ENCODE measurements at regions not wholly inside any gene's neighbourhood (a gene's known extent, or its start where the extent isn't known, plus 50 kb on each side); places are given as distances from the start of the nearest gene placed in this dataset.

- ATAC-seq (ENCODE audit: low FRiP score) (no peak), DNase-seq (no peak)
- Histone ChIP-seq H3K4me3 (ENCODE audit: low read length in 2 of 2) (no peak overlapping the region), H3K27ac (ENCODE audit: low read depth in 1 of 2, low read length in 2 of 2) (no peak overlapping the region), H3K4me1 (ENCODE audit: control insufficient read depth in 1 of 2, insufficient read depth in 2 of 2, low read length in 2 of 2) (no peaks in the 10 kb centered on the region), H3K36me3 (ENCODE audit: control insufficient read depth in 1 of 2, insufficient read depth in 2 of 2, low read length in 1 of 2) (no peaks in the 10 kb centered on the region), H3K27me3 (ENCODE audit: control insufficient read depth in 1 of 2, insufficient read depth in 2 of 2, low read length in 1 of 2) (no peaks in the 10 kb centered on the region), H3K9me3 (ENCODE audit: control insufficient read depth, low read length) (no peaks in the 10 kb centered on the region)
- 67 to 74% methylated on average over 4 of the region's 4 CpGs for WGBS, 2 donors
- intact Hi-C loops (cut with DNase I): no loop called here
Measured at GRCh38 chr17:71824671-71825070, 296.1 kb upstream of the SOX9 start.

- no peak for ATAC-seq (ENCODE audit: low FRiP score)
- intact Hi-C loops (cut with DNase I): no loop called here
- H3K27ac ChIP-seq (ENCODE audit: low read depth in 1 of 2, low read length in 2 of 2): no peak overlapping the region
Measured at GRCh38 chr17:71825687-71826086, 295.1 kb upstream of the SOX9 start.

GRCh38 chr17:71828182-71828596 is 292.6 kb upstream of the SOX9 start:
- intact Hi-C loops (cut with DNase I): no loop called here
- ATAC-seq (ENCODE audit: low FRiP score): no peak

More at GRCh38 chr17:71825687-71826086, 295.1 kb upstream of the SOX9 start:
- no peaks in the 10 kb centered on the region for H3K4me1 ChIP-seq (ENCODE audit: control insufficient read depth in 1 of 2, insufficient read depth in 2 of 2, low read length in 2 of 2)
- no peaks in the 10 kb centered on the region for H3K27me3 ChIP-seq (ENCODE audit: control insufficient read depth in 1 of 2, insufficient read depth in 2 of 2, low read length in 1 of 2)
- no peak overlapping the region for H3K4me3 ChIP-seq (ENCODE audit: low read length in 2 of 2)
- no peak for DNase-seq
- H3K36me3 ChIP-seq (ENCODE audit: control insufficient read depth in 1 of 2, insufficient read depth in 2 of 2, low read length in 1 of 2): no peaks in the 10 kb centered on the region
- WGBS, 2 donors: 56 to 59% methylated on average over 4 of the region's 4 CpGs
- no peaks in the 10 kb centered on the region for H3K9me3 ChIP-seq (ENCODE audit: control insufficient read depth, low read length)

GRCh38 chr17:71830866-71831265 is 290.0 kb upstream of the SOX9 start:
- no peak for DNase-seq
- Histone ChIP-seq H3K36me3 (ENCODE audit: control insufficient read depth in 1 of 2, insufficient read depth in 2 of 2, low read length in 1 of 2) (no peaks in the 10 kb centered on the region), H3K27ac (ENCODE audit: low read depth in 1 of 2, low read length in 2 of 2) (no peak overlapping the region), H3K9me3 (ENCODE audit: control insufficient read depth, low read length) (no peaks in the 10 kb centered on the region), H3K4me3 (ENCODE audit: low read length in 2 of 2) (no peak overlapping the region), H3K27me3 (ENCODE audit: control insufficient read depth in 1 of 2, insufficient read depth in 2 of 2, low read length in 1 of 2) (peaks cover 0 to 2% of the 10 kb centered on the region in 2 donors), H3K4me1 (ENCODE audit: control insufficient read depth in 1 of 2, insufficient read depth in 2 of 2, low read length in 2 of 2) (no peaks in the 10 kb centered on the region)
- ATAC-seq (ENCODE audit: low FRiP score): no peak
- intact Hi-C loops (cut with DNase I): no loop called here
- WGBS, 2 donors: 47 to 52% methylated on average over 7 of the region's 7 CpGs

More at GRCh38 chr17:71828182-71828596, 292.6 kb upstream of the SOX9 start:
- no peaks in the 10 kb centered on the region for H3K27me3 ChIP-seq (ENCODE audit: control insufficient read depth in 1 of 2, insufficient read depth in 2 of 2, low read length in 1 of 2)
- H3K36me3 ChIP-seq (ENCODE audit: control insufficient read depth in 1 of 2, insufficient read depth in 2 of 2, low read length in 1 of 2): no peaks in the 10 kb centered on the region
- no peak overlapping the region for H3K4me3 ChIP-seq (ENCODE audit: low read length in 2 of 2)
- no peak overlapping the region for H3K27ac ChIP-seq (ENCODE audit: low read depth in 1 of 2, low read length in 2 of 2)
- no peak for DNase-seq
- WGBS, 2 donors: 5 to 8% methylated on average over 5 of the region's 5 CpGs
- H3K9me3 ChIP-seq (ENCODE audit: control insufficient read depth, low read length): no peaks in the 10 kb centered on the region
- no peaks in the 10 kb centered on the region for H3K4me1 ChIP-seq (ENCODE audit: control insufficient read depth in 1 of 2, insufficient read depth in 2 of 2, low read length in 2 of 2)

GRCh38 chr17:71842986-71843385 is 277.8 kb upstream of the SOX9 start:
- Histone ChIP-seq H3K4me1 (ENCODE audit: control insufficient read depth in 1 of 2, insufficient read depth in 2 of 2, low read length in 2 of 2) (no peaks in the 10 kb centered on the region), H3K27ac (ENCODE audit: low read depth in 1 of 2, low read length in 2 of 2) (no peak overlapping the region), H3K36me3 (ENCODE audit: control insufficient read depth in 1 of 2, insufficient read depth in 2 of 2, low read length in 1 of 2) (no peaks in the 10 kb centered on the region), H3K9me3 (ENCODE audit: control insufficient read depth, low read length) (peaks cover 7% of the 10 kb centered on the region), H3K27me3 (ENCODE audit: control insufficient read depth in 1 of 2, insufficient read depth in 2 of 2, low read length in 1 of 2) (no peaks in the 10 kb centered on the region), H3K4me3 (ENCODE audit: low read length in 2 of 2) (no peak overlapping the region)
- intact Hi-C loops (cut with DNase I): no loop called here
- ATAC-seq (ENCODE audit: low FRiP score): no peak
- DNase-seq: no peak
- WGBS, 2 donors: 86 to 87% methylated on average over 3 of the region's 3 CpGs

- ATAC-seq (ENCODE audit: low FRiP score) (no peak), DNase-seq (no peak)
- no peaks in the 10 kb centered on the region for H3K36me3 ChIP-seq (ENCODE audit: control insufficient read depth in 1 of 2, insufficient read depth in 2 of 2, low read length in 1 of 2)
- H3K27ac ChIP-seq (ENCODE audit: low read depth in 1 of 2, low read length in 2 of 2): no peak overlapping the region
- no peak overlapping the region for H3K4me3 ChIP-seq (ENCODE audit: low read length in 2 of 2)
- WGBS, 2 donors: 85 to 93% methylated on average over 2 of the region's 2 CpGs
- H3K9me3 ChIP-seq (ENCODE audit: control insufficient read depth, low read length): peaks cover 7% of the 10 kb centered on the region
- intact Hi-C loops (cut with DNase I): no loop called here
- no peaks in the 10 kb centered on the region for H3K4me1 ChIP-seq (ENCODE audit: control insufficient read depth in 1 of 2, insufficient read depth in 2 of 2, low read length in 2 of 2)
- H3K27me3 ChIP-seq (ENCODE audit: control insufficient read depth in 1 of 2, insufficient read depth in 2 of 2, low read length in 1 of 2): no peaks in the 10 kb centered on the region
Measured at GRCh38 chr17:71845337-71845736, 275.5 kb upstream of the SOX9 start.

- no peak overlapping the region for H3K4me3 ChIP-seq (ENCODE audit: low read length in 2 of 2)
- 85% methylated on average over 8 of the region's 8 CpGs for WGBS, 2 donors
- DNase-seq (no peak), ATAC-seq (ENCODE audit: low FRiP score) (no peak)
- intact Hi-C loops (cut with DNase I): no loop called here
- peaks cover 3% of the 10 kb centered on the region for H3K9me3 ChIP-seq (ENCODE audit: control insufficient read depth, low read length)
- H3K4me1 ChIP-seq (ENCODE audit: control insufficient read depth in 1 of 2, insufficient read depth in 2 of 2, low read length in 2 of 2): no peaks in the 10 kb centered on the region
- H3K27me3 ChIP-seq (ENCODE audit: control insufficient read depth in 1 of 2, insufficient read depth in 2 of 2, low read length in 1 of 2): no peaks in the 10 kb centered on the region
- H3K27ac ChIP-seq (ENCODE audit: low read depth in 1 of 2, low read length in 2 of 2): no peak overlapping the region
- H3K36me3 ChIP-seq (ENCODE audit: control insufficient read depth in 1 of 2, insufficient read depth in 2 of 2, low read length in 1 of 2): no peaks in the 10 kb centered on the region
Measured at GRCh38 chr17:71846561-71847110, 274.2 kb upstream of the SOX9 start.

GRCh38 chr17:71849783-71850768 is 270.7 kb upstream of the SOX9 start:
- Histone ChIP-seq H3K4me1 (ENCODE audit: control insufficient read depth in 1 of 2, insufficient read depth in 2 of 2, low read length in 2 of 2) (no peaks in the 10 kb centered on the region), H3K27me3 (ENCODE audit: control insufficient read depth in 1 of 2, insufficient read depth in 2 of 2, low read length in 1 of 2) (no peaks in the 10 kb centered on the region), H3K27ac (ENCODE audit: low read depth in 1 of 2, low read length in 2 of 2) (no peak overlapping the region), H3K4me3 (ENCODE audit: low read length in 2 of 2) (no peak overlapping the region), H3K36me3 (ENCODE audit: control insufficient read depth in 1 of 2, insufficient read depth in 2 of 2, low read length in 1 of 2) (no peaks in the 10 kb centered on the region), H3K9me3 (ENCODE audit: control insufficient read depth, low read length) (no peaks in the 10 kb centered on the region)
- DNase-seq: no peak
- intact Hi-C loops (cut with DNase I): no loop called here
- no peak for ATAC-seq (ENCODE audit: low FRiP score)
- 52 to 85% methylated on average over 1 of the region's 1 CpG for WGBS, 2 donors

GRCh38 chr17:71850812-71851211 is 270.0 kb upstream of the SOX9 start:
- Histone ChIP-seq H3K4me3 (ENCODE audit: low read length in 2 of 2) (no peak overlapping the region), H3K27ac (ENCODE audit: low read depth in 1 of 2, low read length in 2 of 2) (no peak overlapping the region), H3K36me3 (ENCODE audit: control insufficient read depth in 1 of 2, insufficient read depth in 2 of 2, low read length in 1 of 2) (no peaks in the 10 kb centered on the region), H3K4me1 (ENCODE audit: control insufficient read depth in 1 of 2, insufficient read depth in 2 of 2, low read length in 2 of 2) (no peaks in the 10 kb centered on the region), H3K27me3 (ENCODE audit: control insufficient read depth in 1 of 2, insufficient read depth in 2 of 2, low read length in 1 of 2) (no peaks in the 10 kb centered on the region), H3K9me3 (ENCODE audit: control insufficient read depth, low read length) (no peaks in the 10 kb centered on the region)
- intact Hi-C loops (cut with DNase I): no loop called here
- WGBS, 2 donors: 55 to 69% methylated on average over 2 of the region's 2 CpGs
- ATAC-seq (ENCODE audit: low FRiP score) (no peak), DNase-seq (no peak)
